ACC112 (cell line): ENCODE measurements at regions not wholly inside any gene's neighbourhood (a gene's known extent, or its start where the extent isn't known, plus 50 kb on each side); places are given as distances from the start of the nearest gene placed in this dataset.

Experiments used
- H2AFZ ChIP-seq: fragments of 200-600 bp; sonication (generic); one replicate; pipeline ENCODE4 v1.6.0; 2017; ENCODE audit warnings: antibody characterized with exemption, low read length; ENCODE audit not compliant: unreplicated experiment
- H3K27ac ChIP-seq: fragments of 200-600 bp; sonication (generic); 2 replicates; pipeline ENCODE4 v1.5.1; 2014; ENCODE audit warnings: low read depth, mild to moderate bottlenecking, antibody characterized with exemption, low read length, moderate library complexity
- H3K27me3 ChIP-seq: fragments of 200-600 bp; sonication (generic); 2 replicates; pipeline ENCODE4 v1.6.1; 2014; ENCODE audit warnings: mild to moderate bottlenecking, antibody characterized with exemption, low read length, moderate library complexity, mixed read lengths; ENCODE audit not compliant: insufficient read depth
- H3K36me3 ChIP-seq: fragments of 200-600 bp; sonication (generic); 2 replicates; pipeline ENCODE4 v1.6.1; 2016; ENCODE audit warnings: mild to moderate bottlenecking, antibody characterized with exemption, low read length, moderate library complexity, mixed read lengths; ENCODE audit not compliant: insufficient read depth
- H3K4me1 ChIP-seq: fragments of 200-600 bp; sonication (generic); one replicate; pipeline ENCODE4 v1.6.1; 2016; ENCODE audit warnings: low read length, mixed read lengths; ENCODE audit not compliant: insufficient read depth, unreplicated experiment, control insufficient read depth
- H3K4me3 ChIP-seq: fragments of 200-600 bp; sonication (generic); 2 replicates; pipeline ENCODE4 v1.5.1; 2014; ENCODE audit warnings: mild to moderate bottlenecking, low read depth, low read length
- H3K79me2 ChIP-seq: fragments of 200-600 bp; sonication (generic); one replicate; pipeline ENCODE4 v1.6.0; 2016; ENCODE audit warnings: low read length; ENCODE audit not compliant: control insufficient read depth, unreplicated experiment, insufficient read depth

DNA sequence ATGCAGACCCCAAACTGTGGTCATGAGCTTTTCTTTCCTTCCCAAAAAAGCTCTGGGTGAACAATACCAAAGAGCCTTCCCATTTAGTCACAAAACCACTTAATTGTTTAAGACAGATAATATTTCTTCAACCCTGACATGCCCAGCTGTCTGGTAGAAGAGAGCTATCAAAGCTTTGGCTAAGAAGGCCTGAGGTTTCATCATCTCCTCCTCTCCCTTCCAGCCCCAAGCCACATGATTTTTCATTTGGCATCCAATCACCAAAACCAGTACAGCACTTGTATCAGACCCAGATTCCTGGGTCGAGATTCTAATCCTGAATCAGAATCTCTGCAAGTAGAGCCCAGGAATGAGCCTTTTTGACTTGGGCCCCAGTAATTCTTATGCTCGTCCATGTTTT lies 199.6 kb upstream of the TMEM260 start:
- Histone ChIP-seq H3K79me2 (no peaks in the 10 kb centered on the region), H3K4me1 (peaks cover 31% of the 10 kb centered on the region), H3K27me3 (no peaks in the 10 kb centered on the region), H3K36me3 (no peaks in the 10 kb centered on the region), H3K4me3 (no peak overlapping the region), H2AFZ (peak overlapping the region; percentile 4), H3K27ac (peak overlapping the region; percentile 74)

DNA sequence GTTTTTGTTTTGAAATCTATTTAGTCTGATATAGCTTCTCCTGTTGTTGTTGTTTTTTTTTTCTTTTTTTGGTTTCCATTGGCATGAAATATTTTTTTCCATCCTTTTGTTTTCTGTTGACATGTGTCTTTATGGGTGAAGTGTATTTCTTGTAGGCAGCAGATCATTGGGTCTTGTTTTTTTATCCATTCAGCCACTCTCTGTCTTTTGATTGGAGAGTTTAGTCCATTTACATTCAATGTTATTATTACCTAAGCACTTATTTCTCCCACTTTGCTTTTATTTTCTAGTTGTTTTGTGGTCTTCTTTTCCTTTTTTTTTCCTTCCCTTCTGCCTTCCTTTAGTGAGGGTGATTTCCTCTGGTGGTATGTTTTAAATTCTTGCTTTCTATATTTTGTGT lies 193.6 kb upstream of the TMEM260 start:
- no peaks in the 10 kb centered on the region for H3K4me1 ChIP-seq
- H3K36me3 ChIP-seq, result no peaks in the 10 kb centered on the region
- H2AFZ ChIP-seq, result no peak overlapping the region
- no peak overlapping the region for H3K4me3 ChIP-seq
- no peak overlapping the region for H3K27ac ChIP-seq
- no peaks in the 10 kb centered on the region for H3K27me3 ChIP-seq
- no peaks in the 10 kb centered on the region for H3K79me2 ChIP-seq

DNA sequence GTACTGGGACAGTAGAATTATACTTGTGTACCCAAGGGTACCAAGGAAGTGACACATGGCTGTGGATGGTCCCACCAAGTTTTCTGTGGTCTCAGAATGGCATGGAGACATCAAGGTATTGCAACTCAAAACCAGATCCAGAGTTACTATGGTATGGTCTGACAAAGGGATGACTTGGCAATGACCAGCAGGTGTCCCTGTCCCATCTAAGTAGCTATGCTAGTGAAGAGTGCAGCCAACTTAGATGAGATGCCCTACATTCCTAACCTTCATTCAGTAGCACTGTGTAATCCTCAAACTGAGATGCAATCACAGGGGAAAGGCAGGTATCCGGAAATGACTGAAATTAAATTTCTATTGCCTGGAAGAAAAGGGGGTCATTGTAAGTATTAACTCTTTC lies 188.7 kb upstream of the TMEM260 start:
- Histone ChIP-seq H2AFZ (no peak overlapping the region), H3K27ac (no peak overlapping the region)

DNA sequence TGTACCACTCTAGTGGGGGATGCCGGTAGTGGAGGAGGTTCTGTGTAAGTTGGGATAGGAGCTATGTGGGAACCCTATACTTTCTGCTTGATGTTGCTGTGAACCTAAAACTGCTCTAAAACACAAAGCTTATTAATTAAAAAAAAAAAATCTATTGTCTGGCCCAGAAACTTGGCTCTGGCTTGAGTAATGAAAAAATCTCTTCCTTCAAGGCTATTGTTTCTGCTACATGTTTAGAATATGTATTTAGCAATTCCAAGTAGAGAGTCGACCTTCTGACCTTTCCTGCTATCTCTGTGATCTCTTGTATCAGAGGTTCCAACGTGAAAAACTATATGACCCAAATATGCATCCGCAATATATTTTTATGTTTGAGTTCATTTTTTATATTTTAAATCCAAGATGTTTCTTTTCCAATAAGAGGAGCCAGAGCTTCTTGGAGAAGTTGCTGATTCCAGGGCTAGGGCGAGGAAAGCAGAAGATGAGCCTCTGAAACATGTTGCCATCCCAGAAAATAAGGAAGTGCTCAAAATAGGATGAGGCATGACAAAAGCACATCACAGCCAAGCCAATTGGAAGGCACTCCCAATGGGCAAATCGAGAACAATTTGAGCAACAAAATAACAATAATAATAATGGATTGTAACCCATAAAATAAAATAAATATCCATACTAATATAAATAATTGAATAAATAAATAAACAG lies 184.6 kb upstream of the TMEM260 start:
- Histone ChIP-seq H3K79me2 (no peaks in the 10 kb centered on the region), H2AFZ (no peak overlapping the region), H3K36me3 (no peaks in the 10 kb centered on the region), H3K27ac (no peak overlapping the region), H3K4me3 (no peak overlapping the region), H3K4me1 (no peaks in the 10 kb centered on the region), H3K27me3 (no peaks in the 10 kb centered on the region)

More for the DNA sequence above, 188.7 kb upstream of the TMEM260 start:
- no peaks in the 10 kb centered on the region for H3K27me3 ChIP-seq
- H3K79me2 ChIP-seq, result no peaks in the 10 kb centered on the region
- no peak overlapping the region for H3K4me3 ChIP-seq
- H3K4me1 ChIP-seq, result no peaks in the 10 kb centered on the region
- no peaks in the 10 kb centered on the region for H3K36me3 ChIP-seq

DNA sequence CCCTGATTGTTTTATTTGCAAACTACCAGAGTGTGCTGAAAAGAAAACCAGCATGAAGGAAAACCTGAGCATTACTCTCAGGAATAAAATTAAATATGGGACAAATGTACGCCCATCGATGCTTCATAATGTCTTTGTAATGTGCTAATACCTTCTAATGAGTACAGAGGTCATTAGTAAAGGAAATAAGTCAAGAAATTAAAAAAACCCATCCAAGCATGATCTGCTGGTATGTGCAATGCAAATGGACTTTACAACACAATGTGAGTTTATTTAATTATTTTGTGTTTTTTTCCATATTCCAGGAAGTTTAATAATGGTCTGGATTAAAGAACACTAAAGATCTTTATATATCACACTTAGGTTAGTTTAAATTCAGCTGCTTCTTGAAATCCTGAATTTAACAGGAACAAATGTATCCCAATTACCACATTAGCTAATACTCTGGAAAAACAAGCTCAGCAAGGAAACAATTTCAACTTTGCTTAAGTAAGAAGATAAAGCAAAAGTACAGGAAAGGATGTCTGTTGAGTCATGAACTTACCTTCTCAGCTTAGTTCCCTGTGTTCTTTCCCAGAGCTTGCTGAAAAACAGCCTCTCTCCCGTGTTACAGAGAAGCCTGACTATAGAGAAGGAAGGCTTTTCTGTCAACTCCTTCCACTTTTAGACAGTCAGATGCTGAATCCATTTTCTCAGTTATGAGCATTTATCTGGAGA lies 179.3 kb upstream of the TMEM260 start:
- H3K79me2 ChIP-seq, result no peaks in the 10 kb centered on the region
- no peaks in the 10 kb centered on the region for H3K4me1 ChIP-seq
- no peak overlapping the region for H3K4me3 ChIP-seq
- H2AFZ ChIP-seq, result no peak overlapping the region
- no peak overlapping the region for H3K27ac ChIP-seq
- H3K36me3 ChIP-seq, result no peaks in the 10 kb centered on the region
- H3K27me3 ChIP-seq, result no peaks in the 10 kb centered on the region

DNA sequence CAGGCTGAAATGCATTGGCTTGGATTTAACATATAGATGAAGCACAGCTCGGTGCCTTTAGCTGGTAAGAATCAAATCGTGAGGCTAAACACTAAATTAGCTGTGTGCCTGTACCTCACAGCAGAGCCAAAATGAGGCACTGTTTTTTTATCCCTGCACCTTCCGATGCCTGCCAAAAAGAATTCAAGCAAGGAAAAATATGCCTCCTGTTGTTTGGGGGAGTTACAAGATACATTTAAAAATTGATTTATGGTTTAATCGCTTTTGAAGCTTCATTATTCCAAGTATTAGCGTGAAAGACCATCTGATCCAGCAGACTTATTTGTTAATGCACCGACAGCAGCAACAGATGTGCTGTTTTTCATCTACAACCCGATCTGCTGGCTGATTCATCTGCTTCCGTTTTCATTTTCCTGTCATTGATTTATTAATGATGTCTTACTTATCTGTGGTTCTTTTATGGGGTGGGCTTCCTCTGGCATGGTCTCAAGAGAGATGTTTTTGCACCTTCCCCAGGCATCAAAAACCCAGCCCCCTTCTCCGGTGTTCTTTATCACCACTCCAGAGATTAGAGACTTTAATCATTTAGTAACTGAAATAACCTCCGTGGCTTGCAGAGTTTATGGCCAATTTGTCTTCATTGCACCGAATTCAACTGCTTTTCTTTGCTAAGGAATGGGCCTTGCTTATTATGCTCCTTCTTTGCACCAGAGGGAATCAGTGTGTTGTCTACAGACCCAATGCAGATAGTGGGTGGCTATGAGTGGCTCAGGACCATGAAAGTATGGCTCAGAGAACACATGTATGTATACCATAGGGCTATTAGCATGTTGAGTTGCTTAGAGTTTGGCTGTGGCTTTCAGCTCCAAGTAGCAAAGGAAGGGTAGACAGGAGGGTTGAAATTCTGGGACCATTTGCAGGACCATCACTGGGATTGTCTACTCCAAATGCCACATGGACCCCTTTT lies 166.8 kb upstream of the TMEM260 start:
- no peak overlapping the region for H2AFZ ChIP-seq
- no peak overlapping the region for H3K4me3 ChIP-seq
- no peaks in the 10 kb centered on the region for H3K4me1 ChIP-seq
- H3K27me3 ChIP-seq, result peaks cover 42% of the 10 kb centered on the region
- no peak overlapping the region for H3K27ac ChIP-seq
- no peaks in the 10 kb centered on the region for H3K36me3 ChIP-seq
- H3K79me2 ChIP-seq, result no peaks in the 10 kb centered on the region

DNA sequence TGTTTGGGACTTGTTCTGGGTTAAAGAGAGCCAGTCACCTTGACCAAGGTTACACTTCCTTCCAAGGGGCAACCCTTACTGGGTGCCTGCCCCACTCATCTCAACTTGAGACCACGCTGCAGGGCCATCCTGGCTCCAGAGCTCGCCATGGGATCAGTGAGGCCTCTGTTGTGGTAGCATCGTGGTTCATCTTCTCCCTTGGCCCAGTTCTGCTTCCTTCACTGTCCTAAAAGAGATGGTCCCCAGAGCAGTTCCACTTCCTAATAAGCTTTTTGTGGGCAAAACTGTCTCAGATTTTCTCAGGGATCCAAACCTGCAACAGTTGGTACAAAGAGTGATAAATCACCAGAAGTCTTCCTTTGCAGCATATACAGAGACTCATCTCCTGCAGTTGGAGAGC lies 165.9 kb upstream of the TMEM260 start:
- Histone ChIP-seq H3K27ac (no peak overlapping the region), H3K4me3 (no peak overlapping the region), H3K79me2 (no peaks in the 10 kb centered on the region), H3K36me3 (no peaks in the 10 kb centered on the region), H3K4me1 (no peaks in the 10 kb centered on the region), H3K27me3 (peaks cover 37% of the 10 kb centered on the region), H2AFZ (no peak overlapping the region)

DNA sequence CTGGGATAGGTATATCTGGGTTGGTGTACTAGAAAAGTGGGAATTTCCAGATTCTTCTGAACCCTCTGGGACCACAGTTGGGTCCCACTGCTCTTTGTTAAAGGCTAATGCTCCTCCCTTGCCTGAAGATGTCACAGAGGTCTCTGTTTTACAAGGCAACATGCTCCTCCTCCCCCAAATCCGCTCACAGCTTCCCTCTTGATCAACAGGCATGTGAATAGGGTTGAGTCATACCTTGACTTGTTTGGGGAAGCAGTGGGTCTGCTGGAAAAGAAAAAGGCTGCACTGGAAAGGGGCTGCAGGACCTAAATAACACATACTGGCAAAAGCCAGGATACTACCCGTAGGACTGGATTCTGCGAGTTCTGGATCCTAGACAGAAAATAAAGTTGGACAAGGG lies 165.4 kb upstream of the TMEM260 start:
- H3K4me3 ChIP-seq, result no peak overlapping the region
- no peaks in the 10 kb centered on the region for H3K4me1 ChIP-seq
- no peak overlapping the region for H2AFZ ChIP-seq
- no peaks in the 10 kb centered on the region for H3K36me3 ChIP-seq
- H3K79me2 ChIP-seq, result no peaks in the 10 kb centered on the region
- no peak overlapping the region for H3K27ac ChIP-seq
- peaks cover 37% of the 10 kb centered on the region for H3K27me3 ChIP-seq

DNA sequence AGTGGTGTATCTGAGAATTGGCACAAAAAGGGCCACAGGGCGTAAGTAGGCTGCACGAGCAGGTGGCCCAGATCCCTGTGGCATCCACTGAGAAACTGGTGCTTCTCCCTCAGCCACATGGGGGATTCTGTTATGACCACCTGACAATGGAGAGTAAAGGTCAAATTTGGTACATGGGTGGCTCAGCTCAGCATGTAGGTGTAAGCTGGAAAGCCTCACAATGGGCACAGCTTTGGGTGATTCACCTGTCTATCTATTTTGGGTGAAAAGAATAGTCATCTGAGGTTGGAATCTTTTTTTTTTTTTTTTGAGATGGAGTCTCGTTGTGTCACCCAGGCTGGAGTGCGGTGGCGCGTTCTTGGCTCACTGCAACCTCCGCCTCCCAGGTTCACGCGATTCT lies 163.4 kb upstream of the TMEM260 start:
- no peak overlapping the region for H3K27ac ChIP-seq

DNA sequence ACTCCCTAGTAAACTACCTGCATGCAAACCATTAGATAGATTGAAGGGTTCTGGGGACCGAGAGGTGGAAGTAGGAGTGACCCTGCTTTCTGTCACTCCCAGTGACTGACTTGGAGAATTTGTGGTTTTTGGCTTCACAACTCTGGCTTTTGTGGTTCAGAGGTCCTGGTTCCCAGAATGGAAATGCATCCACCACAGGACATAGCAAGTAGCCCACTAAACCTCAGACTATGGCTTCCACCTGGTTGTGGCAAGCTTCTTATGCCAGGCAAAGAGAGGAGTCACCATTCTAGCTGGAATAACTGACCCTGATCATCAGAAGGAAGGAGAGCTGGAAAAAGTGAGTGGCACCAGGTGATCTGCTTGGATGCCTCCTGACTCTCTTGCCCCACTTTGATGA lies 162.4 kb upstream of the TMEM260 start:
- Histone ChIP-seq H3K27me3 (peaks cover 18% of the 10 kb centered on the region; the same call in 1 of the 2 replicates), H3K36me3 (no peaks in the 10 kb centered on the region), H2AFZ (no peak overlapping the region), H3K4me3 (no peak overlapping the region), H3K79me2 (no peaks in the 10 kb centered on the region), H3K27ac (no peak overlapping the region), H3K4me1 (no peaks in the 10 kb centered on the region)

More for the DNA sequence above, 163.4 kb upstream of the TMEM260 start:
- Histone ChIP-seq H3K4me3 (no peak overlapping the region), H2AFZ (no peak overlapping the region), H3K27me3 (peaks cover 23% of the 10 kb centered on the region; the same call in 1 of the 2 replicates), H3K79me2 (no peaks in the 10 kb centered on the region), H3K36me3 (no peaks in the 10 kb centered on the region), H3K4me1 (no peaks in the 10 kb centered on the region)
